ENCODE measurements at regions not wholly inside any gene's neighbourhood (a gene's known extent, or its start where the extent isn't known, plus 50 kb on each side); places are given as distances from the start of the nearest gene placed in this dataset.

DNA sequence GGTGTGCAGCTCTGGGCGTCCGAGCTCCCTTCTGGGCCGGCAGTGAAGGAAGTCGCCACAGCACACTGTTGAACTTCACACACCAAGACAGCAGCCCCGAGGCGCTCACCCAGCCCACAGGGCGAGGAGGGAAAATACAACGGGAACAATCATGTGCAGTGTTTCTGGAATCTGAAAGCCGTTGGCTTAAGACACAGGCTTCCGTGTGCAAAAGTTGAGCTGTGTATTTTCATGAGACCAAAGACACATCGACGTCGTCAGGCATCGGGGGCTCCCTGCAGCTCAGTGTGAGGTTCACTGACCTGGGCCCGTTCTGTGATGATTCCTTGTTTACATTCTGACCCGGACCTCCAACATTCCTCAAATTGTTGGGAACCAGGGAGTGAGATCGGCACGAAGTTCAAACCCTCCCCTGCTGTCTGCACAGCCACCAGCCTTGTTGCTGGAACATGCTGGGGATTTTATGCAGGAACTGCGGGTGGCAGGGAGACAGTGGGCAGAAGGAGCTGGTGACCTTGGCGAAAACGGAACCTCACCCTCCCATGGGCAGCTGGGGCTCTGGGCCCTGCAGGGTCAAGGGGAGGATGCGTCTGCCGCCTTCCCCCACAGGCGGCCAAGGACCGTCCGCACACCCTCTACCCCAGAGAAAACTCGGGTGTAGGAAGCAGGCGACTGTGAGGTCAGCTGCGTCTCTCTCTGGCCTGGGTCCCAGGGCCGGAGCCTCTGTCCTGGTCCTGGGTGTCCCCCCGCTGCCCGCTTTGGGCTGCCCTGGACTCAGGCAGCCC, 72.2 kb downstream of the METRNL start:
- H3K27me3 ChIP-seq = no peaks in the 10 kb centered on the region
- H3K4me1 ChIP-seq = peaks cover 0 to 7% of the 10 kb centered on the region in 2 donors
- no peak overlapping the region for H3K4me3 ChIP-seq
- no peaks in the 10 kb centered on the region for H3K36me3 ChIP-seq
- H3K9me3 ChIP-seq = no peaks in the 10 kb centered on the region
- no peak overlapping the region for H3K27ac ChIP-seq
- peak; percentile 58 for DNase-seq (ENCODE audit: low spot score)
- TF ChIP-seq, protein P1, sequence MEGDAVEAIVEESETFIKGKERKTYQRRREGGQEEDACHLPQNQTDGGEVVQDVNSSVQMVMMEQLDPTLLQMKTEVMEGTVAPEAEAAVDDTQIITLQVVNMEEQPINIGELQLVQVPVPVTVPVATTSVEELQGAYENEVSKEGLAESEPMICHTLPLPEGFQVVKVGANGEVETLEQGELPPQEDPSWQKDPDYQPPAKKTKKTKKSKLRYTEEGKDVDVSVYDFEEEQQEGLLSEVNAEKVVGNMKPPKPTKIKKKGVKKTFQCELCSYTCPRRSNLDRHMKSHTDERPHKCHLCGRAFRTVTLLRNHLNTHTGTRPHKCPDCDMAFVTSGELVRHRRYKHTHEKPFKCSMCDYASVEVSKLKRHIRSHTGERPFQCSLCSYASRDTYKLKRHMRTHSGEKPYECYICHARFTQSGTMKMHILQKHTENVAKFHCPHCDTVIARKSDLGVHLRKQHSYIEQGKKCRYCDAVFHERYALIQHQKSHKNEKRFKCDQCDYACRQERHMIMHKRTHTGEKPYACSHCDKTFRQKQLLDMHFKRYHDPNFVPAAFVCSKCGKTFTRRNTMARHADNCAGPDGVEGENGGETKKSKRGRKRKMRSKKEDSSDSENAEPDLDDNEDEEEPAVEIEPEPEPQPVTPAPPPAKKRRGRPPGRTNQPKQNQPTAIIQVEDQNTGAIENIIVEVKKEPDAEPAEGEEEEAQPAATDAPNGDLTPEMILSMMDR (IDR thresholded peaks at IDR 0.05) = no peak

DNA sequence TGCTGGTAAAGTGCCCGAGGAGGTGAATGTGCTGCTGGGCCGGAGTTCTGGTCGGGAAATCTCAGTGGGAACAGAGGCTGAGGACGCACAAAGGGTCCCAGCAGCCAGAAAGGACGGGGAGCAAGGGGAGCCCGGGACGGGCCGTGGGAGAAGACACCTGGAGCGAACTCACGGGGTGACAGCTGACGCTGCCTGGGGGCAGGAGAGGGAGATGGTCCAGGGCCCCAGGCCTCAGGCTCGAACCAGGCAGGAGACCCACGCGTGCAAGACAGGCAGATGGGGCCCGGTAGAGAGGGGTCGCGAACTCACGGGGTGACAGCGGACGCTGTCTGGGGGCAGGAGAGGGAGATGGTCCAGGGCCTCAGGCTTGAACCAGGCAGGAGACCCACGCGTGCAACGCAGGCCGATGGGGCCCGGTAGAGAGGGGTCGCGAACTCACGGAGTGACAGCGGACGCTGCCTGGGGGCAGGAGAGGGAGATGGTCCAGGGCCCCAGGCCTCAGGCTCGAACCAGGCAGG, 72.9 kb downstream of the METRNL start:
- H3K27me3 ChIP-seq = no peaks in the 10 kb centered on the region
- peaks cover 0 to 7% of the 10 kb centered on the region in 2 donors for H3K4me1 ChIP-seq
- H3K36me3 ChIP-seq = no peaks in the 10 kb centered on the region
- H3K4me3 ChIP-seq = no peak overlapping the region
- H3K27ac ChIP-seq = no peak overlapping the region
- TF ChIP-seq, protein P1 (IDR thresholded peaks at IDR 0.05) = no peak
- peak; percentile 54 for DNase-seq (ENCODE audit: low spot score)
- no peaks in the 10 kb centered on the region for H3K9me3 ChIP-seq

DNA sequence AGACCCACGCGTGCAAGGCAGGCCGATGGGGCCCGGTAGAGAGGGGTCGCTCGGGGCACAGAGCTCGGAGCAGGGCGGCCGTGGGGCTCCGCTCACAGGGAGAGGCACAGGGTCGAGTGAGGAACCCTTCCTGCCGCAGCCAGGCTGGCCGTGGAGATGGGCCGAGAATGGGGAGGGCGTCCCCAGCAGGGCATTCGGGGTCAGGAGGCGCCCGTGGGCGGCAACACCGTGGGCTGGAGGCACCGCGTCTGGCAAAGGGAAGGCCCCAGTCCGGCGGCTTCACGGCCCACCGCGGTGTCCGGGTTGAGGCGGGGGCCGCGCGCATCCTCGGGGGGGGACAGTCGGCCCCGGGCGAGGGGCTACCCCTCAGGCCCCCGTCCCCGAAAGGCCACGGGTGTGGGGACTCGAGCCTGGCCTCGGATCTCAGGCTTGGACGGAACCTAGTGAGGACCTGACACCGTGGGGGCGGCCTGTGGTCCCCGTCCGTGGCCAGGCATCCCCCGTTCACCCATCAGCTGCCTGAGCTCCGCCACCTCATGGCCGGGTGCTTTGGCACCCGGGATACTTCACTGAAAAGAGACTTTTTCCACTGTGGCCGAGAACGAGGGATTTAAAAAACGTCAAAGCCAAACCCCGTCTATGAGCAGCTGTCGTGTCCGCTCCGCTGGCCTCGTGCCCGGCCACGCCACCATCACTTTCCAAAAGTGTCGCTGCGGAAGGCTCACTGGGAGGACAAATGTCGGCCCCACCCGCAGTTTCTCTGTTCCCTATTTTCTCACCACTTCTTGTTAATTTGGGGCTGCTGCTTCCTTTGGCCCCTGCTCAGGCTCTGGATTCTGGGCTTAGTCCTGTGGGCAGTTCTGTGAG, 73.6 kb downstream of the METRNL start:
- TF ChIP-seq, protein P1 (IDR thresholded peaks at IDR 0.05) = no peak
- Histone ChIP-seq H3K9me3 (no peaks in the 10 kb centered on the region), H3K27ac (peak overlapping the region in 1 of 2 donors; percentile 35), H3K36me3 (no peaks in the 10 kb centered on the region), H3K4me3 (no peak overlapping the region), H3K4me1 (peaks cover 0 to 7% of the 10 kb centered on the region in 2 donors), H3K27me3 (no peaks in the 10 kb centered on the region)
- DNase-seq (ENCODE audit: low spot score) = peak; percentile 75

DNA sequence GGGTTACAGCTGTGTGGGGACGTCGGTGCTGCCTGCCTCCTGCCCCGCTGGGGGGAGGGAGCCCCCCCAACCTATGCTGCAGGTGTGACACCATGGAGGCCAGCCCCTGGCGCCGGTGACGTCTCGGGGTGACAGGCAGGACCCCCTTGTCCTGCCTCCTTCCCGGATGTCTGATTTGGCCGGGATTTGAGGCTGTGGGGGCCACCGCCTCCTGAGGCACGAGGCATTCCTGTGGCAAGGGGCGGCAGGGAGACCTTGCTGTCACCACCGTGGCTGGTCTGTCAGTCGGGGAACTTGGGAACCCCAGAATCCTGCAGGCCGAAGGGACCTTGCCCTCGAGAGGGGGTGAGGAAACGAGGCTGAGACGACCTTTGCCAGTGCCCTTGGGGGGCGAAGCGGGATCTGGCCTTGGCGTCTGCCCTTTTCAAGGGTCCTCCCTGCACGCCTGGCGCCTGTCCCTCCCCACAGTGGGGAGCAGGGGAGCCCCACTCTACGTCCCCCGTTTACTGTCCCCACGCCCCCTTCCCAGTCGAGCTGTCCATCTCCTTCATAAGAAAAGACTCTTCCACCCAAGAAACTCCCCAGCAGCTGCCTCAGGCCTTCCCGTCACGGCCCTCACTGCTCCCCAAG, 74.4 kb downstream of the METRNL start:
- peak; percentile 50 for DNase-seq (ENCODE audit: low spot score)
- TF ChIP-seq, protein P1 (IDR thresholded peaks at IDR 0.05) = no peak
- Histone ChIP-seq H3K4me1 (peaks cover 0 to 7% of the 10 kb centered on the region in 2 donors), H3K9me3 (no peaks in the 10 kb centered on the region), H3K27ac (peak overlapping the region in 1 of 2 donors; percentile 35), H3K36me3 (no peaks in the 10 kb centered on the region), H3K4me3 (no peak overlapping the region), H3K27me3 (no peaks in the 10 kb centered on the region)

DNA sequence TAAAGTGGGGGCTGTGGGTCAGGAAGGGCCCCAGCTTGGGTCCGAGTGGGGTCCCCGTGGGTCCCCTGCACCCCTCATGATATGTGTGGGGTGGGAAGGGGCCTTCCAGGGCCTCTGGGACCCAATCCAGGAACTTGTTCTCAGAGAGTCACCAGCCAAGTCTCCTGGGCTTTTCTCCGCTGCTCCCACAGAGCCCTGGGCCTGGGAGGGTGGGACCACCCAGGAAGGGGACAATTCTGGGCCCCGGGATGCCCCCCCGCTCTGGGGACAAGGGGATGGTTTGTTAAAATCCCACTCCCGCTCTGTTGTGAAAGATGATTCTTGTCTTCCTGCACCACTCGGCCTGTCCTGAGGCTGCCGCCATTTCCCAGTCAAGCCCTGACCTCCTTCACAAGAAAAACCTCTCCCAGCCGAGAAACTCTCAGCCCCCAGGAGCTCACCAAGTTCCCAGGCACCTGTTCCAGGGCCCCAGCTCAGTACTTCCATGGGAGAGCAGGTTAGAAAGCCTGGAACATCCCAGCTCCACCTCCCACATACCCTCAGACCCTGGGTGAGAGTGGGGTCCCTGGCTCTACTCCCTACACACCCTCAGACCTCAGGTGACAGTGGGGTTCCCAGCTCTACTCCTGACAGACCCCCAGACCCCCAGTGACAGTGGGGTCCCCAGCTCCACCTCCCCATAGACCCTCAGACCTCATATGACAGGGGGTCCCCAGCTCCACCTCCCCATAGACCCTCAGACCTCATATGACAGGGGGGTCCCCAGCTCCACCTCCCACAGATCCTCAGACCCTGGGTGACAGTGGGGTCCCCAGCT, 75.1 kb downstream of the METRNL start:
- TF ChIP-seq, protein P1 (IDR thresholded peaks at IDR 0.05) = no peak
- peak; percentile 50 for DNase-seq (ENCODE audit: low spot score)
- Histone ChIP-seq H3K4me3 (no peak overlapping the region), H3K27me3 (no peaks in the 10 kb centered on the region), H3K27ac (no peak overlapping the region), H3K9me3 (no peaks in the 10 kb centered on the region), H3K36me3 (no peaks in the 10 kb centered on the region), H3K4me1 (peaks cover 0 to 7% of the 10 kb centered on the region in 2 donors)
